Astrocyte (in vitro differentiated cells and primary cell): ENCODE measurements at regions not wholly inside any gene's neighbourhood (a gene's known extent, or its start where the extent isn't known, plus 50 kb on each side); places are given as distances from the start of the nearest gene placed in this dataset.

Source experiments
- DNase-seq: peaks from one replicate; pipeline ENCODE4 v3.0.0-alpha.2; 2010; ENCODE audit warnings: low read depth
- FAIRE-seq: peaks from 2 replicates; lab custom pipeline; 2011; peaks lifted over from hg19 to GRCh38; lab: Jason Lieb, UNC
- H2AFZ ChIP-seq: 2 replicates; pipeline ENCODE4 v1.6.0; 2012; ENCODE audit warnings: low read depth, low read length, inconsistent platforms
- H3K27ac ChIP-seq: 2 replicates; pipeline ENCODE4 v1.5.1; 2011; ENCODE audit warnings: low read depth, low read length, inconsistent platforms
- H3K27me3 ChIP-seq: 2 replicates; pipeline ENCODE4 v1.6.0; 2011; ENCODE audit warnings: low read length, inconsistent platforms; ENCODE audit not compliant: insufficient read depth
- H3K36me3 ChIP-seq: 2 replicates; pipeline ENCODE4 v1.5.1; 2011; ENCODE audit warnings: low read length, inconsistent platforms; ENCODE audit not compliant: insufficient read depth
- H3K4me1 ChIP-seq: 2 replicates; pipeline ENCODE4 v1.5.1; 2011; ENCODE audit warnings: low read length, inconsistent platforms; ENCODE audit not compliant: insufficient read depth
- H3K4me2 ChIP-seq: 2 replicates; pipeline ENCODE4 v1.6.0; 2012; ENCODE audit warnings: low read length, inconsistent platforms
- H3K4me3 ChIP-seq: 2 replicates; pipeline ENCODE4 v1.5.1; 2011; ENCODE audit warnings: low read depth, mild to moderate bottlenecking, low read length, inconsistent platforms; ENCODE audit not compliant: insufficient read depth
- H3K79me2 ChIP-seq: 2 replicates; pipeline ENCODE4 v1.6.0; 2012; ENCODE audit warnings: mild to moderate bottlenecking, low read length, inconsistent platforms; ENCODE audit not compliant: insufficient read depth
- H3K9ac ChIP-seq: 2 replicates; pipeline ENCODE4 v1.6.0; 2012; ENCODE audit warnings: mild to moderate bottlenecking, low read length, inconsistent platforms
- H3K9me3 ChIP-seq: 2 replicates; pipeline ENCODE4 v1.5.1; 2012; ENCODE audit warnings: low read depth, mild to moderate bottlenecking, low read length, inconsistent platforms; ENCODE audit not compliant: insufficient read depth
- H4K20me1 ChIP-seq: 2 replicates; pipeline ENCODE4 v1.6.0; 2012; ENCODE audit warnings: low read length, inconsistent platforms; ENCODE audit not compliant: insufficient read depth
- H3K27ac Mint-ChIP-seq: one replicate; pipeline ENCODE4 v1.8.0; 2021; ENCODE audit warnings: mild to moderate bottlenecking, mixed read lengths; ENCODE audit not compliant: unreplicated experiment
- H3K27me3 Mint-ChIP-seq: one replicate; pipeline ENCODE4 v1.8.0; 2021; ENCODE audit warnings: low read depth, mixed read lengths; ENCODE audit not compliant: unreplicated experiment
- H3K36me3 Mint-ChIP-seq: one replicate; pipeline ENCODE4 v1.8.0; 2021; ENCODE audit warnings: low read depth, mixed read lengths; ENCODE audit not compliant: unreplicated experiment
- H3K4me1 Mint-ChIP-seq: one replicate; pipeline ENCODE4 v1.8.0; 2021; ENCODE audit warnings: low read depth, mixed read lengths; ENCODE audit not compliant: unreplicated experiment
- H3K4me3 Mint-ChIP-seq: one replicate; pipeline ENCODE4 v1.8.0; 2021; ENCODE audit warnings: mild to moderate bottlenecking, moderate library complexity, mixed read lengths; ENCODE audit not compliant: unreplicated experiment
- H3K9me3 Mint-ChIP-seq: one replicate; pipeline ENCODE4 v1.8.0; 2021; ENCODE audit warnings: mild to moderate bottlenecking, mixed read lengths; ENCODE audit not compliant: unreplicated experiment
- EZH2 ChIP-seq: IDR thresholded peaks from 2 replicates; pipeline ENCODE4 v1.6.1; 2012; ENCODE audit warnings: mild to moderate bottlenecking, low read length, inconsistent platforms; ENCODE audit not compliant: insufficient read depth
- TF ChIP-seq, protein P1 (sequence below): IDR thresholded peaks from 2 replicates; pipeline ENCODE4 v1.5.1; 2011; ENCODE audit warnings: low read depth, mild to moderate bottlenecking, inconsistent platforms, low read length, moderate library complexity; ENCODE audit not compliant: insufficient read depth

DNA sequence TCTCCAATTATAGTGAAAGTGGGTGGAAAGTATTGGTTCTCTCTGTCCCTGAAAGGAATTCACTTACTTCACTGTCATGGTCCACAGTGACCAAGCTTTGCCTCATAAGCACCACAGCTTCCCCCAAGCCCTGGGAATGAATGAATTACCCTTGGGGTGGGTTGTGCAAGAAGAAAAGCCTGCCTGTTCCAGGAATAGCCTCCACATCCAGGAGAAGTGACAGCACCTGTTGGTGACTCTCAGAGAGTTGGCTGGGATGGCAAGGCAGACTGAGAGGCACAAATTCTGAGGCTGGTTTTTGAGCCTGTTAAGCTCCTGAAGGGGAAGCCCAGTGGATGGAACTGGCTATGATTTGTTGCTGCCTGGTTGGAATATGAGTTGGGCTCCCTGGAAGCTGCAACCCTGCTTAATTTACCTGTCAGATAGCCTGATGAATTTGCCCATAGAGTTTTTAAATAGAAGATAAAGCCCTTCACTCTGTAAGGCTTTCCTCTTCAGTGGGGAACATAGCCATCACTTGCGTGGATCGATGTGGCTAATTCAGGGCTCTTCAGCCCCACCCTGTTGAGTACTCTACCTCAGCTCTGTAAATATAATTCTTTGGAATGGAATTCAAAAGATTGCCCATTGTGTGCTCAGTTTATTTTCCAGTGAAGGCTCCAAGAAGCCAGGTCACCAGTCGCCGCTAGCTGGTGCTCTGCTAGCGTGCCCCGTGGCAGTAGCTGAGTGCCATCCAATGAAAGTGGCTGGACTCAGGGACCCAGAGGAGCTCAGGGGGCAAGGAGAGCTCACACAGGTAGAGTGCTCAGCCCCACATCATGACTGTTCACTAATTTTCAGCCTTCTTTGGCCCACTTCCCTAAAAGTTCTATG is 479.3 kb downstream of the IRS1 start:
- H3K4me3 Mint-ChIP-seq, result no peak overlapping the region

GRCh38 chr2:226317970-226318369 is 481.6 kb downstream of the IRS1 start:
- Mint-ChIP-seq H3K9me3 (peaks cover 2% of the 10 kb centered on the region), H3K27me3 (no peaks in the 10 kb centered on the region)

More for the DNA sequence above, 479.3 kb downstream of the IRS1 start:
- no peaks in the 10 kb centered on the region for H3K27me3 Mint-ChIP-seq
- H3K27ac Mint-ChIP-seq, result no peak overlapping the region
- FAIRE-seq (no peak), DNase-seq (no peak)
- H3K9ac ChIP-seq, result no peak overlapping the region
- H3K79me2 ChIP-seq, result no peaks in the 10 kb centered on the region
- no peak overlapping the region for H3K4me2 ChIP-seq
- H3K36me3 Mint-ChIP-seq, result no peaks in the 10 kb centered on the region
- no peak overlapping the region for H3K27ac ChIP-seq
- peaks cover 7% of the 10 kb centered on the region for H3K4me1 Mint-ChIP-seq
- H3K27me3 ChIP-seq, result no peaks in the 10 kb centered on the region
- TF ChIP-seq, protein P1, sequence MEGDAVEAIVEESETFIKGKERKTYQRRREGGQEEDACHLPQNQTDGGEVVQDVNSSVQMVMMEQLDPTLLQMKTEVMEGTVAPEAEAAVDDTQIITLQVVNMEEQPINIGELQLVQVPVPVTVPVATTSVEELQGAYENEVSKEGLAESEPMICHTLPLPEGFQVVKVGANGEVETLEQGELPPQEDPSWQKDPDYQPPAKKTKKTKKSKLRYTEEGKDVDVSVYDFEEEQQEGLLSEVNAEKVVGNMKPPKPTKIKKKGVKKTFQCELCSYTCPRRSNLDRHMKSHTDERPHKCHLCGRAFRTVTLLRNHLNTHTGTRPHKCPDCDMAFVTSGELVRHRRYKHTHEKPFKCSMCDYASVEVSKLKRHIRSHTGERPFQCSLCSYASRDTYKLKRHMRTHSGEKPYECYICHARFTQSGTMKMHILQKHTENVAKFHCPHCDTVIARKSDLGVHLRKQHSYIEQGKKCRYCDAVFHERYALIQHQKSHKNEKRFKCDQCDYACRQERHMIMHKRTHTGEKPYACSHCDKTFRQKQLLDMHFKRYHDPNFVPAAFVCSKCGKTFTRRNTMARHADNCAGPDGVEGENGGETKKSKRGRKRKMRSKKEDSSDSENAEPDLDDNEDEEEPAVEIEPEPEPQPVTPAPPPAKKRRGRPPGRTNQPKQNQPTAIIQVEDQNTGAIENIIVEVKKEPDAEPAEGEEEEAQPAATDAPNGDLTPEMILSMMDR, result no peak
- TF ChIP-seq EZH2, result no peak
- H4K20me1 ChIP-seq, result no peaks in the 10 kb centered on the region
- peaks cover 2% of the 10 kb centered on the region for H3K9me3 Mint-ChIP-seq
- H2AFZ ChIP-seq, result no peak overlapping the region
- H3K4me3 ChIP-seq, result no peak overlapping the region
- H3K9me3 ChIP-seq, result no peaks in the 10 kb centered on the region
- H3K36me3 ChIP-seq, result no peaks in the 10 kb centered on the region
- H3K4me1 ChIP-seq, result no peaks in the 10 kb centered on the region

More at GRCh38 chr2:226317970-226318369, 481.6 kb downstream of the IRS1 start:
- Histone ChIP-seq H3K4me3 (no peak overlapping the region), H3K9ac (no peak overlapping the region), H3K4me2 (no peak overlapping the region), H2AFZ (no peak overlapping the region), H3K36me3 (no peaks in the 10 kb centered on the region), H3K79me2 (no peaks in the 10 kb centered on the region), H3K4me1 (no peaks in the 10 kb centered on the region), H3K9me3 (no peaks in the 10 kb centered on the region), H3K27me3 (no peaks in the 10 kb centered on the region), H3K27ac (no peak overlapping the region), H4K20me1 (no peaks in the 10 kb centered on the region)
- Mint-ChIP-seq H3K36me3 (no peaks in the 10 kb centered on the region), H3K4me1 (peaks cover 7% of the 10 kb centered on the region), H3K4me3 (no peak overlapping the region), H3K27ac (no peak overlapping the region)
- FAIRE-seq (no peak), DNase-seq (no peak)
- TF ChIP-seq EZH2, result no peak
- TF ChIP-seq, protein P1, result no peak
